GM23338 (cell line): ENCODE measurements at regions not wholly inside any gene's neighbourhood (a gene's known extent, or its start where the extent isn't known, plus 50 kb on each side); places are given as distances from the start of the nearest gene placed in this dataset.

Source experiments
- CREB1 ChIP-seq: fragments of 250-450 bp; sonication (Bioruptor Pico); IDR thresholded peaks from 2 replicates; pipeline ENCODE4 v1.5.0; 2020; ENCODE audit warnings: low read depth, mild to moderate bottlenecking, moderate library complexity
- EZH2 ChIP-seq: fragments of 200-600 bp; sonication (generic); IDR thresholded peaks from one replicate; pipeline ENCODE4 v1.8.0; 2017; ENCODE audit warnings: antibody characterized with exemption, mild to moderate bottlenecking, low read depth; ENCODE audit not compliant: unreplicated experiment
- EZH2phosphoT487 ChIP-seq: fragments of 200-600 bp; sonication (generic); IDR thresholded peaks from one replicate; pipeline ENCODE4 v1.8.1; 2018; ENCODE audit warnings: antibody characterized with exemption; ENCODE audit not compliant: unreplicated experiment
- JUNB ChIP-seq: IDR thresholded peaks from one replicate; pipeline ENCODE4 v1.6.1; 2016; ENCODE audit warnings: antibody characterized with exemption; ENCODE audit not compliant: unreplicated experiment
- POLR2AphosphoS5 ChIP-seq: IDR thresholded peaks from 2 replicates; pipeline ENCODE4 v1.6.1; 2016; ENCODE audit warnings: antibody characterized with exemption, low read depth
- REST ChIP-seq: IDR thresholded peaks from one replicate; pipeline ENCODE4 v1.6.1; 2018; ENCODE audit warnings: antibody characterized with exemption; ENCODE audit not compliant: unreplicated experiment
- STAT1 ChIP-seq: IDR thresholded peaks from one replicate; pipeline ENCODE4 v1.6.1; 2016; ENCODE audit warnings: antibody characterized with exemption; ENCODE audit not compliant: unreplicated experiment
- ZNF114 ChIP-seq: fragments of 250-450 bp; sonication (Bioruptor Pico); IDR thresholded peaks from 2 replicates; pipeline ENCODE4 v1.5.0; 2020; ENCODE audit warnings: mild to moderate bottlenecking, moderate library complexity
- TF ChIP-seq, protein P1 (sequence below), 2 experiments: fragments of 200-600 bp in 1 of 2; sonication (generic) in 1 of 2; conservative IDR thresholded peaks; 2 replicates each; pipeline versions ENCODE4 v1.5.1 to v1.6.1; 2016 to 2017; ENCODE audit warnings: antibody characterized with exemption in 2 of 2, low read depth in 2 of 2, mild to moderate bottlenecking in 2 of 2, moderate library complexity in 1 of 2
- TF ChIP-seq, protein P2 (sequence below): IDR thresholded peaks from 2 replicates; pipeline ENCODE4 v1.6.1; 2016; ENCODE audit warnings: antibody characterized with exemption

DNA sequence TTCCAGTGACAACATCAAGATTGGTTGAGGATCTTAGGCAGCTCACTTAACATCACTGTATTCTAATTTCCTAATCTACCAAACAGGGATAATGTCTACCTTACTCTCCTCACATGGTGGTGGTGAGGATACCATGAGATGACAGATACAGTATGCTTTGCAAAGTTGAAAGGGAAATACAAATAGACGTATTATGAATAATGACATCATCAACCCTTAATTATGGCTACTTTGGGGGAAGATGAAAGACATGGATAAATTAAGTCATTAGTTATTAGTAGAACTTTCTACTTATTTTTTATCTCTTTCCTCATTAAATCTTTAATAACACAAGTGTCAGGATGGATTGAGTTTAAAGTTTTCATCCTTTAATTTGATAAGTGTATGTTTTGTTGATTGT is 532.5 kb downstream of the KLF12 start:
- TF ChIP-seq JUNB = no peak
- TF ChIP-seq, protein P1, sequence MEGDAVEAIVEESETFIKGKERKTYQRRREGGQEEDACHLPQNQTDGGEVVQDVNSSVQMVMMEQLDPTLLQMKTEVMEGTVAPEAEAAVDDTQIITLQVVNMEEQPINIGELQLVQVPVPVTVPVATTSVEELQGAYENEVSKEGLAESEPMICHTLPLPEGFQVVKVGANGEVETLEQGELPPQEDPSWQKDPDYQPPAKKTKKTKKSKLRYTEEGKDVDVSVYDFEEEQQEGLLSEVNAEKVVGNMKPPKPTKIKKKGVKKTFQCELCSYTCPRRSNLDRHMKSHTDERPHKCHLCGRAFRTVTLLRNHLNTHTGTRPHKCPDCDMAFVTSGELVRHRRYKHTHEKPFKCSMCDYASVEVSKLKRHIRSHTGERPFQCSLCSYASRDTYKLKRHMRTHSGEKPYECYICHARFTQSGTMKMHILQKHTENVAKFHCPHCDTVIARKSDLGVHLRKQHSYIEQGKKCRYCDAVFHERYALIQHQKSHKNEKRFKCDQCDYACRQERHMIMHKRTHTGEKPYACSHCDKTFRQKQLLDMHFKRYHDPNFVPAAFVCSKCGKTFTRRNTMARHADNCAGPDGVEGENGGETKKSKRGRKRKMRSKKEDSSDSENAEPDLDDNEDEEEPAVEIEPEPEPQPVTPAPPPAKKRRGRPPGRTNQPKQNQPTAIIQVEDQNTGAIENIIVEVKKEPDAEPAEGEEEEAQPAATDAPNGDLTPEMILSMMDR (conservative IDR thresholded peaks at IDR 0.05; ENCODE audit: low read depth in 2 of 2) = no peak
- TF ChIP-seq CREB1 (CRISPR knock-in tag) = no peak
- no peak for TF ChIP-seq STAT1
- TF ChIP-seq EZH2phosphoT487 = no peak
- TF ChIP-seq EZH2 = no peak
- no peak for TF ChIP-seq POLR2AphosphoS5
- no peak for TF ChIP-seq ZNF114
- TF ChIP-seq REST = no peak
- TF ChIP-seq, protein P2, sequence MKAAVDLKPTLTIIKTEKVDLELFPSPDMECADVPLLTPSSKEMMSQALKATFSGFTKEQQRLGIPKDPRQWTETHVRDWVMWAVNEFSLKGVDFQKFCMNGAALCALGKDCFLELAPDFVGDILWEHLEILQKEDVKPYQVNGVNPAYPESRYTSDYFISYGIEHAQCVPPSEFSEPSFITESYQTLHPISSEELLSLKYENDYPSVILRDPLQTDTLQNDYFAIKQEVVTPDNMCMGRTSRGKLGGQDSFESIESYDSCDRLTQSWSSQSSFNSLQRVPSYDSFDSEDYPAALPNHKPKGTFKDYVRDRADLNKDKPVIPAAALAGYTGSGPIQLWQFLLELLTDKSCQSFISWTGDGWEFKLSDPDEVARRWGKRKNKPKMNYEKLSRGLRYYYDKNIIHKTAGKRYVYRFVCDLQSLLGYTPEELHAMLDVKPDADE = no peak
